IPS DF 4.7 (cell line): ENCODE measurements at regions not wholly inside any gene's neighbourhood (a gene's known extent, or its start where the extent isn't known, plus 50 kb on each side); places are given as distances from the start of the nearest gene placed in this dataset.

Experiments used
- DNase-seq: peaks from one replicate; pipeline ENCODE4 v3.0.0-alpha.2; 2013; ENCODE audit warnings: low spot score; ENCODE audit errors: extremely low read depth

DNA sequence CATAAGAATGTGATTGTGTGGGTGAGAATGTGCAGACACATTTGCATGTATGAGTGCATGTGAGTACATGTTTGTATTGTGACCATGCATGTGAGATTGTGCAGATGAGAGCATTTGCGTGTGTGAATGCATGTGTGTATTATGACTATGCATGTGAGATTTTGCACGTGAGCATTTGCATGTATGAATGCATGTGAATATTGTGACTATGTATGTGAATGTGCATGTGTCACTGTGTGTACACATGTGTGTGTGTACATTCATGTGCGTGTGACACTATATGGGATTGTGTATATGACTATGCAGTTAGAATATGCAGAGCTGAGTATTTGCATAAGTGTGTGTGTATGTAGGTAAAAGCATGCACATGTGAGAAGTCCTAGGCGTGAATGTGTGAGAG is 381.3 kb upstream of the MAF start:
- no peak for DNase-seq

DNA sequence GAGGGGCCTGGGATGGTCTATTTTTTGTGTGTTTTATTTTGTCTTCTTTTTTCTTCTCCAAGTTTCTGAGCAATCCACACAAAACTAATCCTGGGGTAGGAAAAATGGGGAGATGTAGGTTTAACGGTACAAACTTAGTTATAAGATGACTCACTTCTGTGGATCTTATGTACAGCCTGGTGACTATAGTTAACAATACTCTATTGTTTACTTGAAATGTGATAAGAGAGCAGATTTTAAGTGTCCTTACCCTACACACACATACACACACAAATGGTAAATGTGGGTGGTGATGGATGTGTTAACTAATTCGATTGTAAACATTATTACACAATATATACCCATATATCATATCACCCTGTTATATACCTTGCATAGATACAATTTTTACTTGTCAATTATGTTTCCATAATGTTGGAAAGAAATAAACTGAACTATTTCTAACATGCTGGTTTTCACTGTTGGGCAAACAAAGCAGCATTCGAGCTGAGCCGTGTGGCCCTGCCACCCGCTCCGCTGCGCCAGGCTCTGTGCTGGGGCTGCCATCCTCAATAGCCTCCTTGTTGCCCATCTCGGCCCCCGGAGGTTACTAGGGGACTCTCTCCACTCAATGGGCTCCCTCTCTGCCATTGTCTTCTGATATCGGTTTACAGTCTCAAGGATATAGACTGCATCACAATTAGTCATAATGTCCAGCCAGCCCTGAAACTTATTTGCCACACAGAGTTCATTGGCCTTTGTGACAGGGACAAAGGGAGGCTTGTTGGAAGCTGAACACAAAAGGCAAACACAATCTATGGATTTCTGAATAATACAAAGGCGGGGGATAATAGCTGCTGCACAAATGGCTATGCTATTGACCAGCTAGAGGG is 380.3 kb upstream of the MAF start:
- no peak for DNase-seq

DNA sequence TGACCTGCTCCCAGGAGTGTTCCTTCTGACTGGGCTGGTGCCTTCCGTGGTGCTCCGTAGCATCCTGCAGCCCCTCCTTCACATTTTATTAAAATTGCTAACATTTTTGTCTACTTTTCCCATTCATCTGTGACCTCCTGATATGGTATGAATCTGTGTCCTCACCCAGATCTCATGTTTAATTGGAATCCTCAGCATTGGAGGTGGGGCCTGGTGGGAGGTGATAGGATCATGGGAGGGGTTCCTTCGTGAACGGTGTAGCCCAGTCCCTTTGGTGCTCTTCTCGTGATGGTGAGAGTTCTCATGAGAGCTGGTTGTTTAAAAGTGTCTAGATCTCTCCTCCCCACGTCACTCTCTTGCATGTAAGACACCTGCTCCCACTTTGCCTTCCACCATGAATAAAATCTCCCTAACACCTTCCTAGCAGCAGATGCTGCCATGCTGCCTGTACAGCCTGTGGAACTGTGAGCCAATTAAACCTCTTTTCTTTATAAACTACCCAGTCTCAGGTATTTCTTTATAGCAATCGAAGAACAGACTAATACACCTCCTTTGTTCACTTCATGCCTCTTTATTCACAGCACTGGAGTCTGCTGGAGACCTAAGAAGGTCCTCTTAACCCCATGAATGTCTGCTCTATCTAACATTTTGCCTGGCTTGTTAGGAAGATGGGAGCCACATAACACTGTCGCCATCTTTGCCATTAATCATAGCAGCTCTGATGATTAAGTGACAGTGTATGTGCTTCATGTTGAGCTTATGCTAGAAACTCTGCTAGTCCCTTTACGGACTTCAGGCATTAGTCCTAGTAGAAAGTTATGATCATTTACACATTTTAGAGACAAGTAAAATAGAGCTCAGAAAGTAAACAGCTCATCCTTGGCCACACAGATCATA is 377.7 kb upstream of the MAF start:
- DNase-seq: no peak

DNA sequence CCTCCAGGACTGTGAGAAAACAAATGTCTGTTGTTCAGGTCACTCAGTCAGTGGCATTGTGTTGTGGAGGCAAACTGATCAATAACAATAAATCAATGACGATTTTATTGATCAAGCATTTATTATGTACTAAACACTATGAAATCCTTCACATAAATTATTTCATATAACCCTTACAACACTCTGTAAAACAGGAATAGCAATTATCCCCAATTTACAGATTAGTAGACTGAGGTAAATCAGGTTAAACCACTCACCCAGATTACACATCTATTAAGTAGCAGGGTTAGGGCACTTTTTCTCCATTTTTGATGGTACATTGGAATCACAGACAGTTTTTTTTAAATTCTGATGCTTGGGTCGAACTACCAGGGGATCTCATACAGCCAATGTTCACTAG is 372.8 kb upstream of the MAF start:
- DNase-seq: no peak

DNA sequence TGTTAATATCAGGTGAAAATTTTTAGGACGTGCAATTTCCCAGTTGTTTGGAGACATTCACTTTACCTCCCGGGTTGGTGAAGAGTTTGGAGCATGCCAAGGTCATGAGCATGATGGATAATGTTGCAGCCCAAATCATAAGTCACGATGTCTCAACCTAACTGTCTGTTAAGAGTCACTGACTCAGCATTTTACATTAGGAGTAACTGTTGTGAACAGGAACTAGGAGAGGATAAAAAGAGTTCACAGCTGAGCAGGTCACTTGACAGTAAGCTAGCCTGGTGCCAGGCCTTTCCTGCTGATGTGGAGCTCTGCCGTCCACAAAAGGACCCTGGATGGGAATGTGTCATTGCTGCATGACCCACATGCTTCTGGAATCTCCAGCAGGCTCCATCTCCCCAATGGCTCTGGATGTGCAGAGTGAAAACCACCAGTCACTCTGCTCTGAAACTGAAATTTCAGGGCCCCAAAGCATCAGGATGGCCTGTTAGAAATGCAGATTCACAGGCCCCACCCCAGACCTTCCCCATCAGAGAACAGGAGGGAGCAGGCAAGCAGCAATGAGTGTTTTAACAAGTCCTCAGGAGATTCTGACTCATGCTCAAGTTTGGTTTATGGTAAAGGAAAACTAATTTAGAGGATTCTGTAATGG is 371.6 kb upstream of the MAF start:
- no peak for DNase-seq

DNA sequence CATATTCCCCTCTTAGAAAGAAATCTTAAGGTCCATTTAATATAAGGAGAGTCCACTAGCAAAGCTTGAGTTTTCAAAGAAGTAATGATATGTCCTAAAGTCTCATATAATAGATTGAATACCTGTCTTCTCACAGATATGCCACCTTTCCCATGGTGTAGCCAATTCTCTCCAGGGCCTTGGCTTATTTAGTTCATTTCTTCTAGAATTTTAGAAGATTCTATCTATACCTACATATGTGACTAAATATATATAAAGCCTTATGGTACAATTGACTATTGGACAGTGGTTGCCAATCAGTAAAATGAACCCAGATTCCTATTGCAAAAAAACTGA is 370.7 kb upstream of the MAF start:
- no peak for DNase-seq

DNA sequence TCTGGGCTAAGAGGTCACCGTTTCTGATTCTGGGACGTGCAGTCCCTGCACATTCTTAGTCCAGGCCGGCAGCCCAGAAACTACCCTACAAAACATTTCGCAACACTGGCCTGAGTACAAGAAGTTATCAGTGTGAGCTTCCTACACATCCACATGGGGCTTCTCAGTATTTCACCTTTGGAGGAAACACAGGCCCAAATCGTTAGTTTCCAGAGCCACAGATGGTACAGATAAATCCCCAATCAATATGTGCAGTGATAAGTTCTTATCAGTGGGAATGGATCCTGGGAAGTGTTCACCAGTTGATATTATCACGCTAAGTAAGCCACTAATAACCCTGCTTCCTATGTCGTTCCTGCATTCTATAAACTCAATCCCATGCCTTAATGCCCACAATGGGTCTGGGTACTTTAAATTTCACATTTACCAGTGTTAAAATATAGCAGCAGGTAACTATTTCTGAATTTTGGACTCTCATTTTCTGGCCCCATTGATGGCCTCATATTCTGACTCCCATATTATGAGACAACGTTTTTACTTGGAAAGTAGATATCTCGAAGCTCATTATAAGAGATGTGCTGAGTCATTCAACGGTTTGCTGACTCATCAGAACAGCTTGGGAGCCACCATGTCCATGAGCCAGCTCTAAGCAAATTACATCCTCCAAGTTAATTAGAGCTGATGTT is 370.2 kb upstream of the MAF start:
- DNase-seq: no peak

DNA sequence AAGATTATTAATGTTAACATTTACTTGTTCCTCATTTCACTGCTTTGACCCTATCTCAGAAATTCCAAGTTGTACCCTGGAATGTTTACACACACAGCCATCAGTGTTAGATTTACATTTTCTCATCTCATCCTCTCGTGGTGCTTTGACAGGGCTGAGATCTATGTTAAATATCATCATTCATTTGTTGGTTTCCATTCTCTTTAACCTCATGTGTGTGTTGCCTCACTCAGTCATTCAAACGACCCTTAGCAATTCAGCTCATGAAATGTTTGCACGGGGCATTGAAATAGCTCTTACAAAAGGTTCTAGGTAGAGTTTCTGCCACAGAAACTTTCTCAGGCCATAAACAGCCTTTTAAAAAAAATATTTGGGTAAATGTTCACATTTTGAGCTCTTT is 369.6 kb upstream of the MAF start:
- no peak for DNase-seq

DNA sequence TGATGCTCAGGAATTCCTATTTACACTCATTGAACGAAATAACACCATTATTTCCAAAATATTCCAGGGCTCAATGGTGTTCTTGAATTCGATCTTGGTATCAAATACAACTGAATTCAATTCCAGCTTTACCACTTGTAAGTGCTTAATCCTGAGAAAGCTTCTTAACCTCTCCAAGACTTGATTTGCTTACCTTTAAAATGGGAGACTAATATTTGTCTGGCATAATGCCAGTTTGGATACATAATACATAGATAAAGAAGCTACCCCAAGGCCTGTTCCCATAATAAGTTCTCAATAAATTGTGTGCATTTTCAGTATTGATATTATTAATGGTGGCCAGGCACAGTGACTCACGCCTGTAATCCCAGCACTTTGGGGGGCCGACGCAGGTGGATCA is 368.9 kb upstream of the MAF start:
- no peak for DNase-seq

DNA sequence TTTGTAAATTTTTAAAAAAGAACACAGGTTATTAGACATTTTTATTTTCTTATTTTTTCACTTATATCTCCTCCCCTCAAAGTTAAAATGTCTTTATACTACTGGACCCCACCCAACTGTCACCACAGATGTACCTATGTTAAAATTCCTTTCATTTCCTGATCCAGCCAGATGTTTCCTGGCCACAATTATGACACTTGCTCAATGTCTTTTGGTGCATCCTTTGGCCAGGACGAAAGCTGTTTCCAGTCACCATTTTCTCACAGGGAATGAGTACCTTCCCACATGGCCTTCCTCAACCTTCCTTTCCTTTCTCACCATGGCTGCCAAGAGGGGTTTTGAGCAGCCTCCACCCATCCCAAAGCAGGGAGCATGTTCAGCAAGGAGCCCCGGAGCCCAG is 365.7 kb upstream of the MAF start:
- DNase-seq: no peak

DNA sequence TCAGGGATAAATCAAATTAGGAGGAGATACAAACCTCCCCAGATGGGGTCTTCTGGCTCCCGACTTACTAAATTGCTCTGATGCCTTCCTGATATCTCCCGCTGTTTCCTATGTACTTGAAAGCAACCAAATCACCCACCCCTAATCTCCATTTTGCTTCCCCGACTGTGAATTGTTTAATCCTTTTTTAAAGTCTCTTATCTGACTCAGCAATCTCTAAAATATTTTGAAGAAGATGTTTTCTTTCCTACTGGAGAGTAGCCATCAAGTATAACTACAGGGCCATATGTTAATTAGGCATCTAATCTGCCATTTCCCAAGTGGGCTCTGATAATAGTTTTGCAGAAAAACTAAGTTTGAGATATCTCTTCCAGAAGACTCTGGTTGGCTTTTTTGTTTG is 365.2 kb upstream of the MAF start:
- no peak for DNase-seq

DNA sequence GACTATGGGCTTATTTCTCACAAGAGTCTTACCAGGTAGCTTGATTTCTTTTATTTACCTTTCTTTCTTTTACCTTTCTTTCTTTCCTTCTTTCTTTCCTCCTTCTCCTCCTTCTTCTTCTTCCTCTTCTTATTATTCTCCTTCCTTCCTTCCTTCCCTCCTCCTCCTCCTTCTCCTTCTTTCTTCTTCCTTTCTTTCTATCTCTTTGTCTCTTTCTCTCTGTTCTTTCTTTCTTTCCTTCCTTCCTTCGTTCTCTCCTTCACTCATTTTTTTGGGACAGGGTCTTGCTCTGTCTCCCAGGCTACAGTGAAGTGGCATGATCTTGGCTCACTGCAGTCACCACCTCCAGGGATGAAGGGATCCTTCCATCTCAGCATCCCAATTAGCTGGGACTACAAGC is 363.6 kb upstream of the MAF start:
- no peak for DNase-seq

DNA sequence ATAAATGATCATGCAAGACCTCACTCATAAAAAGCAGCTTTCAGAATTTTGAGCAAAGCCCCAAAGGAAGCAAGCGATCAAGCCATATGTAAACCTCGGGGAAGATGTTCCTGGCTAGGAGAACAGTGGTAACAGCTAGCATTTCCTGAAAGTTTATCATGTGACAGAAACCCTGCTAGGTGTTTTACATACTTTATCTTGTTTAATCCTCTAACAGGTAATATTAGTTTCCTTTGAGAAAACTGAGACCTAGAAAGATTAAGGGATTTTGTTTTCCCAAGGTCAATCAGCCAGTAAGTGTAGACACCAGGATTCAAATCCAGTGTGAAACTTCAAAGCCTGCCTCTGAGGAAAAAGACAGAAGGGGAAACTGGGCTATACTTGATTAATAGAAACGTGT is 362.4 kb upstream of the MAF start:
- no peak for DNase-seq

DNA sequence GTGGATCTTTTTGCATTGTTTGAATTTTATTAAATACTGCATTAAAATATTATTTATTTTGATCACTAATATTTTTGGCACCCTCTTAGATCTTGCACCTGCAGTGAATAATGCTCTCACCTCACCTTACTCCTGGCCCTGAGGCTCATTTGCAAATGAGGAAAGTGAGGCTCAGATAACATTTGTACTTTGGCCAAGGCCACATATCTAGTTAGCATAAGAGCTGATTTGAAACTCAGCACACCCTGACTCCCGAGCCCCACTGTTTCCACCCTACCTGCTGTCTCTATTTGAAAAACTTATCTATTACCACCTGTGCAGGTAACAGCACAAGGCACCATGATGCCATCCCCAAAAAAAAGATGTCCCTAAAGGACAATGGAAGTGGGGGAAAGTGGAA is 358.7 kb upstream of the MAF start:
- DNase-seq: no peak

DNA sequence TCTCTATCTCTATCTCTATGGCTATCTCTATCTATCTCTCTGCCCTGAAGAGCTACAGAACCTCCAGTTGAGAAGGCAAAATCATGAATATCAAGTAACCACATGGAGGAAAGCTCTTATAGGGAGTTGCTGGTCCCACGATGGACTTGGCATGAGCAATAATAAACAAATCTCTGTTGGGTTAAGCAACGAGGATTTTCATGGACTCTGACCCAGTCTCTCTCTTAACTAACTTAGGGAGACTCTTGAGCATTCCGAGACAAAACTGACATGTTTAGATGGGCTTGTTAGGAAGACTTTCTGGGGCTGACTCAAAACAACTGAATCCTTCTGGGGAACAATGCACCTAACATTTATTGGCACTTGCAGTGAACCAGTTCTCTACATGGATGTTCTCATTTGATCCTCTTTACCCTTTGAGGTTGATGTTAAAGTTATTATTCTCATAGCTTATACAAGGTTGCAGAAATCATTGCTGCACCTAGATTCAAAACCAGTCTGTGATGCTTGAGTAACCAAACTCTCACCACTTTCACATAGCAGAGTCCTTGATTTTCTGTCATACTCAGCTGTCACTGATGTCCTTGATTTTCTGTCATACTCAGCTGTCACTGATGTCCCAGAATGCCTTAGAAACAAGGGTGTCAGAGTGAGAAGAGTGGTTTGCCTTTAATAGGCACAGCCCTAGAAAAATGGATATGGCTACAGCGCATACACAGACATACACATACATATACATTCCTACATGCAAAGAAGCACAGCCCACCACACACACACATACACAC is 354.6 kb upstream of the MAF start:
- no peak for DNase-seq

DNA sequence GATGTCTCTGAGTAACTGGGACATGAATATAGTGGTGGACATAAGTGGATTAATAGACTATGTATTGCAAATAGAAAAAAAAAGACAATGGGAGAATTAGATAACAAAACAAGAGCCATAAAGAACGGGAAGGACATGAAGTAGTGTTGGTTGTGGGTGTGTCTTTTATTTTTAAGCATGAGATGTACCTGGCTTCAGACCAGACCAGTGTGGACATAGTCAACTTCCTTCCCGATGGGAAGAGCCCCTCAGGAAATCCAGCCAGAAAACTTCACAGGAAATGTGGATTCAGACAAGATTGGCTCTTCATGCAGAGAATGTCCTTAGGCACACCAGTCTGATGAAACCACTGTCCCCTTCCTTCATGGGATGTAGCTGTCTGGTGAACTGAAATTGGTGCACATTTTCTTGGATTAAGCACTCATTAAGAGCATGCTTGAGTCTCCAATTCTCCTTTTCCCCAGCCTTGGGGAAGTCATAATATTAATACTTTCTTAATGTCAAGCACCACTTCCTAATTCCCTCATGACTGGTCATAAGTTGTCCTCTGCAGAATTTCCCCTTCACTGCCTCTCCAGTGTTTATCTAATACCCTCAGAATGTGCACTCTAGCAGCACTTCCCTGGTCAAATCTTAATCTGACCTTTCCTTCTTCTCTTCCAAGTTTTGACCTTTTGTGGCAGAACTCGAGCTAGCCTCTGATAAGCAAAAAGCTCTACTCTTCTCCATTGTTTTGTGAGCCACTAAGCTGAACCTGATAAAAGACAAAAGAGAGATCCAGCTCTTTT is 350.6 kb upstream of the MAF start:
- no peak for DNase-seq

DNA sequence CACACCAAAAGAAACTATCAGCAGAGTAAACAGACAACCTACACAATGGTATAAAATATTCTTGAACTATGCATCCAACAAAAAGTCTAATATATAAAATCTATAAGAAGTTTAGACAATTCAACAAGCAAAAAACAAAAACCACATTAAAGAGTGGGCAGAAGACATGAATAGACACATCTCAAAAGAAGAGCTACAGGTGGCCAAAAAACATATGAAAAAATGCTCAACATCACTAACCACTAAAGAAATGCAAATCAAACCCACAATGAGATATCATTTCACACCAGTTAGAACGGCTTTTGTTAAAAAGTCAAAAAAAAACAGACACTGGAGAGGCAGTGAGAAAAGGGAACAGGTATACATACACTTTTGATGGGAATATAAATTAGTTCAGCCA is 348.9 kb upstream of the MAF start:
- no peak for DNase-seq

DNA sequence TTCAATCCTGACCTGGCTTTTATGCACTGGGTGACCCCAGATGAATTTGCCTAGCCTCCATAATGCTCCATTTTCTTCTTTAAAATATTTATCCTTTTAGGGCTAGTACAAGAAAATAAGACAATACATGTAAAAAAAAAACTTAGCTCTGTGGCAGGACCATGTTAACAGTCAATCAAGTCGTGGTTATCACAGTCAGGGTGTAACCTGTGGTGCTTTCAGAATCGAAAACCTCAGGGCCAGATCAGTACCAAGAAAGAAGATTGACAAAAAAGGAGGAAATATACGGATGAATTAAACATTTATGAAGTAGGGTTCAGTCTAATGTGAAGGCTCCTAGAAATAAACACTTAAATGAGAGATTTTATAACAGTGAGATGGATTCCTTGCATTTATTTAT is 347.2 kb upstream of the MAF start:
- DNase-seq: no peak

DNA sequence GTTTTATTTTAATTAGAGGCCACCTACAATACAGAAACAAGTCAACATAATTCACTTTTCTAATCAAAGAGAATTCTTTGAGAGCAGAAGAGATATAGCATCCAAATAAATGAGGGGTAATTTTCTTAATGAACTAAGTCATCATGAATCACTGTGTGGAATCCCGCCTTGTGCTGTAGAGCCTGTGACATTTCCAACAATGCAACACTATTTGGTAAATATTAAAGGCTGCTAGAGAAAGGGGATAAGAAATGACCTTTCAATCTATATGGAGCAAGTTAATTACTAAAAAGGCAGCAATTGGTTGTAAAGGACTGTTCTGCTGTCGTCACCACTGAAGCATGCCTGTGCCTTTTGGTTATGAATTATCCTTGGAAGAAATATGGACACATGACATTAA is 345.7 kb upstream of the MAF start:
- no peak for DNase-seq

DNA sequence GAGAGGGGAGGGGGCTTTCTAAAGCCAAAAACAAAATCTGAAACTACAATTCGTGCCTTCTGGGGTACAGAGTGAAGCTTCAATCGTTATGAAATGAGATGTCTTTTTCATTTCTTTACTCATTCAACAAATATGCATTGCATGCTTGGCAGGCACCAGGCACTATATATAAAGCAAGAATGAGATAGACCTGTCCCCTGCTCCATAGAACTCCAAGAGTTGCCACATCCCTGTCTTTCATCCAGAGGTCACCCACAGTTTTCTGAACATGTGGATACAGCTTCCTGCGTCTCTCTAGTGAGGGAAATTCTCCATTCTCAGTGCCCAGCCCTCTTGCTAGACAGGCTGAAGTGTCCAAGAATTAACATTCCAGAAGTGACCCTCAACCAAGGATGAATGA is 343.2 kb upstream of the MAF start:
- no peak for DNase-seq
